Spleen (tissue), 7 donors: ENCODE measurements at regions not wholly inside any gene's neighbourhood (a gene's known extent, or its start where the extent isn't known, plus 50 kb on each side); places are given as distances from the start of the nearest gene placed in this dataset.

Source experiments
- CTCF ChIP-seq, 11 experiments: fragments of 200-600 bp in 7 of 11; fragments of 450-650 bp in 4 of 11; sonication (generic) in 4 of 11; IDR thresholded peaks in 8 of 11; conservative IDR thresholded peaks in 3 of 11; 1 replicate in 7 of 11; 2 replicates in 4 of 11; pipeline versions ENCODE4 v1.4.0 to v1.8.0; 2016 to 2021; ENCODE audit warnings: antibody characterized with exemption in 11 of 11, inconsistent platforms in 4 of 11, mild to moderate bottlenecking in 1 of 11
- POLR2A ChIP-seq, 3 donors: fragments of 450-650 bp; IDR thresholded peaks; one replicate each; pipeline ENCODE4 v1.5.1; 2017; ENCODE audit warnings: antibody characterized with exemption in 3 of 3, mild to moderate bottlenecking in 1 of 3
- POLR2AphosphoS5 ChIP-seq, 3 donors: sonication (generic); formaldehyde crosslinking; IDR thresholded peaks; one replicate each; pipeline ENCODE4 v1.5.1; 2017; ENCODE audit warnings: antibody characterized with exemption in 3 of 3
- donor health status: DM: no; HTN: no; CAD: no; lungs with moderate emphysema.
- donor health status: DM: no; HTN: no; CAD: no.
- donor health status: DM: no; HTN: no; CAD: no.

- TF ChIP-seq CTCF (IDR thresholded peaks at IDR 0.05 in 8 of 11, conservative IDR thresholded peaks at IDR 0.05 in 3 of 11): no peak
- TF ChIP-seq POLR2AphosphoS5 (IDR thresholded peaks at IDR 0.05): no peak
- no peak for TF ChIP-seq POLR2A (IDR thresholded peaks at IDR 0.05)
Observed at GRCh38 chr1:72570815-72571214, 288.5 kb upstream of the NEGR1 start.
